Muscle of leg (tissue), 3 donors: ENCODE measurements at regions not wholly inside any gene's neighbourhood (a gene's known extent, or its start where the extent isn't known, plus 50 kb on each side); places are given as distances from the start of the nearest gene placed in this dataset.
"Not testable (repeated sequence)": the region's sequence is repeated elsewhere in the genome, so short reads cannot be mapped to it uniquely, and the experiment has no call there.

ENCODE experiments used
- DNase-seq: peaks from one replicate; pipeline ENCODE4 v3.0.0; 2013
- H3K27ac ChIP-seq: one replicate; pipeline ENCODE4 v1.5.1; 2013; ENCODE audit warnings: mild to moderate bottlenecking, low read length, control low read depth
- H3K27me3 ChIP-seq: one replicate; pipeline ENCODE4 v1.6.1; 2013; ENCODE audit warnings: low read length; ENCODE audit not compliant: control insufficient read depth, insufficient read depth
- H3K36me3 ChIP-seq: one replicate; pipeline ENCODE4 v1.6.1; 2013; ENCODE audit warnings: low read length; ENCODE audit not compliant: control insufficient read depth, insufficient read depth
- H3K4me1 ChIP-seq: one replicate; pipeline ENCODE4 v1.6.1; 2013; ENCODE audit warnings: low read length; ENCODE audit not compliant: control insufficient read depth, insufficient read depth
- H3K4me3 ChIP-seq: one replicate; pipeline ENCODE4 v1.5.1; 2013; ENCODE audit warnings: low read length, control low read depth
- H3K9me3 ChIP-seq: replicated peaks from 2 replicates; pipeline ENCODE4 v1.6.1; 2013; ENCODE audit warnings: low read depth, low read length; ENCODE audit not compliant: control insufficient read depth
- WGBS: methylation state at CpG from one replicate; pipeline ENCODE4 v1.1.5; 2013; ENCODE audit warnings: missing lambda C conversion rate; ENCODE audit not compliant: insufficient coverage; 5-methylcytosine and 5-hydroxymethylcytosine counted together

DNA sequence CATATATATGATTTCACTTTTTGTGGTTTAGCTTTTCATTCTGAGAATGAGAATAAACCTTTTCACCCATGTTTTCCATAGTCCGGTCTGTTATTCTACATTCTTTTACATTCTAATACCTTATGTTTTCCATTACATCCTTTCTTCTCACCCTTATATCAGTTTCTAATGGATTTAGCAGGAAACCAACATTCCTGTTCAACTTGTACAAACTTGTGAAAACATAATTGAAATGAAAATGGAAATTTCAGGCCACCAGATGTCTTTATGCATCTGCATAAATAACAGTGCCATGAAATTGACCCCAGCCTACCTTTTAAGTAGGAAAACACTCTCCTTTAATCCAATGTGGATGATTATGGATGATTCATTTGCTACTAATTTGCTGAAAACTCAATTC, 494.8 kb upstream of the ZFP42 start:
- no peak overlapping the region for H3K27ac ChIP-seq
- peak; percentile 81 for DNase-seq
- no peaks in the 10 kb centered on the region for H3K36me3 ChIP-seq
- H3K9me3 ChIP-seq: no peaks in the 10 kb centered on the region
- no peak overlapping the region for H3K4me3 ChIP-seq
- H3K27me3 ChIP-seq: no peaks in the 10 kb centered on the region
- H3K4me1 ChIP-seq: no peaks in the 10 kb centered on the region
- no CpG with 5 or more reads among the region's 1 CpG for WGBS

DNA sequence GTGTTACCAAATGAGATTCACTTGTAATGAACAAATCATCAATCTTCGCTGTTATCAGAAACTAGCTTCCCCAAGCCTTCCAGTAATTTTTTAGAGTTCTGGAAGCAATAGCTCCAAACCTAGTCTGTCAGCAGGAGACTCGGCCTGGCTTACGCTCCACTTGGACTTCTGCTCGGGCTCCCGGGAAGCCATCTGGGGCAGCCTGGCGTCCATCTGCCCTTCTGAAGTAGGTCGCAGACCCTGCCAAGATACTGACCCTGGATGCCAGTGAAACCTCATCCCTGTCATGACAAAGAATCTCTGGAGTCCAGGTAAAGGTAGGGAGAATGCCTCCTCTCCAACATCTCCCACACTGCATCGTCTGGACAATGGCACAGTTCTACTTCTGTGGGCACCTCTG, 493.8 kb upstream of the ZFP42 start:
- H3K27ac ChIP-seq: no peak overlapping the region
- H3K4me3 ChIP-seq: no peak overlapping the region
- WGBS: 47% methylated on average over 7 of the region's 8 CpGs
- H3K36me3 ChIP-seq: no peaks in the 10 kb centered on the region
- no peaks in the 10 kb centered on the region for H3K4me1 ChIP-seq
- H3K27me3 ChIP-seq: no peaks in the 10 kb centered on the region
- no peak for DNase-seq
- H3K9me3 ChIP-seq: no peaks in the 10 kb centered on the region

DNA sequence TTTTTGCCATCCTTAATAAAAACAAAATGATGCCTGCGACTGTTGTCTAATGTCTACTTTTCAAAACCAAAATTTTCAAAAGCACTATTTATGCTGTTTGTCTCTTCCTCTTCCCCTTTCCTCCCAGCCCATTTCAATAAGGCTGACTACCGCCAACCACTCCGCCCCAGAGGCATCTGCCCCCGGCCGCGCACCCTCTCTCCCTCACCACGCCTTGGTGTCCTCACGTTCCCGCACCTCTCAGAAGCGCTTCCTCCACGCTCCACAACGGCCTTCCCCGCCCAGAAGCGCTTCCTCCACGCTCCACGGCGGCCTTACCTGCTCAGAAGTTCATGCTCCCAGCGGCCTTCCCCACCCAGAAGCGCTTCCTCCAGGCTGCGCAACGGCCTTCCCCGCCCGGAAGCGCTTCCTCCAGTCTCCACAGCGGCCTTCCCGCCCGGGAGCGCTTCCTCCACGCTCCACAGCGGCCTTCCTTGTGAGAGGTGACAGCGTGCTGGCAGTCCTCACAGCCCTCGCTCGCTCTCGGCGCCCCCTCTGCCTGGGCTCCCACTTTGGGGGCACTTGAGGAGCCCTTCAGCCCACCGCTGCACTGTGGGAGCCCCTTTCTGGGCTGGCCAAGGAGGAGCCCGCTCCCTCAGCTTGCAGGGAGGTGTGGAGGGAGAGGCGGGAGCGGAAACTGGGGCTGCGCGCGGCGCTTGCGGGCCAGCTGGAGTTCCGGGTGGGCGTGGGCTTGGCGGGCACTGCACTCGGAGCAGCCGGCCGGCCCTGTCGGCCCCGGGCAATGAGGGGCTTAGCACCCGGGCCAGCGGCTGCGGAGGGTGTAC, 490.4 kb upstream of the ZFP42 start:
- 89% methylated on average over 46 of the region's 55 CpGs for WGBS
- no peaks in the 10 kb centered on the region for H3K27me3 ChIP-seq
- no peak overlapping the region for H3K4me3 ChIP-seq
- no peak for DNase-seq
- no peaks in the 10 kb centered on the region for H3K36me3 ChIP-seq
- no peaks in the 10 kb centered on the region for H3K4me1 ChIP-seq
- H3K9me3 ChIP-seq: no peaks in the 10 kb centered on the region
- H3K27ac ChIP-seq: no peak overlapping the region

DNA sequence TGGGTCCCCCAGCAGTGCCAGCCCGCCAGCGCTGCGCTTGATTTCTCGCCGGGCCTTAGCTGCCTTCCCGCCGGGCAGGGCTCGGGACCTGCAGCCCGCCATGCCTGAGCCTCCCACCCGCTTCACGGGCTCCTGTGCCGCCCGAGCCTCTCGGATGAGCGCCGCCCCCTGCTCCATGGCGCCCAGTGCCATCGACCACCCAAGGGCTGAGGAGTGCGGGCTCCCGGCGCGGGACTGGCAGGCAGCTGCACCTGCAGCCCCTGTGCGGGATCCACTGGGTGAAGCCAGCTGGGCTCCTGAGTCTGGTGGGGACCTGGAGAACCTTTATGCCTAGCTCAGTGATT, 489.8 kb upstream of the ZFP42 start:
- not testable (repeated sequence) for DNase-seq

DNA sequence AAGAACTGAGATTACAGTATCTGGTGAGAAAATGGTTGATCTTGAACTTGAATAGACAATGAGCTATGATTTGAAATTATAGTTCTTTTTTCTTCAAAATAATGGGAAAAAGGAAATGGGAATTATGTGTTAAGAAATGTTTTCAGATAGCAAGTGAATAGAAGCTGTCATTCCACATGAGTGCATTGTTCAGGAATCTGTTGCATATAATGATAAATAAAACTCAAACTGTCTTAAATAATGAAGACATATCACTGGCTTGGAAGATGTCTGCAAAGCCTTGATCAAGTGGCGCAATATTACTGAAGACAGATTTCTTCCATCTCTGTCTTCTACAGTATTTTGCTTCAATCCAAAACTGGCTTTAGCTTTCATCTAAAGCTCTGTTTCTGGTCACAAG, 479.3 kb upstream of the ZFP42 start:
- Histone ChIP-seq H3K27ac (no peak overlapping the region), H3K36me3 (no peaks in the 10 kb centered on the region), H3K27me3 (no peaks in the 10 kb centered on the region), H3K9me3 (no peaks in the 10 kb centered on the region), H3K4me3 (no peak overlapping the region), H3K4me1 (no peaks in the 10 kb centered on the region)
- DNase-seq: no peak
- 100% methylated on average over 1 of the region's 1 CpG for WGBS

More for the DNA sequence above, 489.8 kb upstream of the ZFP42 start:
- not testable (repeated sequence) for H3K4me3 ChIP-seq, H3K36me3 ChIP-seq, H3K27me3 ChIP-seq, H3K27ac ChIP-seq, H3K9me3 ChIP-seq, H3K4me1 ChIP-seq
- 95% methylated on average over 18 of the region's 23 CpGs for WGBS

DNA sequence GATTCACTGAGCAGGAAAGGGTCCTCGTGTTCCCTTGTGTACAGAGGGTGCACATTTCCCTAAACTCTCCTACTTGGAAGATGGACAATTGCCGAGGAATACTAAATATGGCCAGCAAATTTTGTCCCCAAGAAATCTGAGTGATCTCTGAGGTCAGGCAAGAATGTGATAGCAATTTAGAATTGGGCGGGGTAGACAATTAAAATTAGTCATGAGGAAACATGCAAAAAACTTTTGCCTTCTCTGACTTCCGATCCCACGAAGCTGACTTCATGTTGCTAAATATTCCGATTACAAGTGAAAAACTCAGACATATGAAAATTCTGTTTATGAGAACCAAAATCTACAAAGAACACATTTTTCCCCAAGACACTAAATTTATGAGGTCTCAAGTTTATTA, 453.9 kb upstream of the ZFP42 start:
- H3K36me3 ChIP-seq: no peaks in the 10 kb centered on the region
- H3K27me3 ChIP-seq: no peaks in the 10 kb centered on the region
- no peak for DNase-seq
- no peak overlapping the region for H3K4me3 ChIP-seq
- H3K9me3 ChIP-seq: no peaks in the 10 kb centered on the region
- WGBS: 83% methylated on average over 2 of the region's 6 CpGs
- no peak overlapping the region for H3K27ac ChIP-seq
- H3K4me1 ChIP-seq: no peaks in the 10 kb centered on the region

DNA sequence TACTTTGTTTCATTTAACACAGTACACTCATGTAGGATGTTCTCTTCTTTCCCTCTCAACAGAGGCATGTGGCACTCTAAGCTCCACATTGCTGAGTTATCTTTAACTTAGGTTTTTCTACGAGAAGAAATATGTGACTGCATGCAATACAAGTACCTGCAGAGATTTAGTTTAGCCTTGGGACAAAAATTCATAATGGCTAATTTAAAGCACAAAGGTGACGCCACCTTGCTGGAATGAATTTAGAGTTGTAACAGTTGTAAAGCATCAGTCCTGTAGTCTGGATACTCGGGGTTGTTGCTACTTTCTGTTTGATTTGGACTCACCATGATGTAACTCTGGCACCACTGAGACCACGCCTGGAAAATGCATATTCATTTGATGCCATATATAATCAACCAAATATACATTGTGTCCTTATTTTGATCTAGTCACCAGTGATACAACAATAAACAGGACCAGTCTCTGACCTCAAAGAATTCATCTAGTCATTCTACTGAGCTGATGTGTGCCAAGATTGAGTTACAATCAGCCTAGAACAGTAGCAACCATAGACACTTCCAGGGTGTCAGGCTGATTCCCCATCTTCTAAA, 451.0 kb upstream of the ZFP42 start:
- WGBS: 69% methylated on average over 2 of the region's 4 CpGs
- H3K27ac ChIP-seq: no peak overlapping the region
- H3K36me3 ChIP-seq: no peaks in the 10 kb centered on the region
- H3K4me3 ChIP-seq: no peak overlapping the region
- H3K27me3 ChIP-seq: no peaks in the 10 kb centered on the region
- no peaks in the 10 kb centered on the region for H3K9me3 ChIP-seq
- H3K4me1 ChIP-seq: no peaks in the 10 kb centered on the region
- DNase-seq: no peak

DNA sequence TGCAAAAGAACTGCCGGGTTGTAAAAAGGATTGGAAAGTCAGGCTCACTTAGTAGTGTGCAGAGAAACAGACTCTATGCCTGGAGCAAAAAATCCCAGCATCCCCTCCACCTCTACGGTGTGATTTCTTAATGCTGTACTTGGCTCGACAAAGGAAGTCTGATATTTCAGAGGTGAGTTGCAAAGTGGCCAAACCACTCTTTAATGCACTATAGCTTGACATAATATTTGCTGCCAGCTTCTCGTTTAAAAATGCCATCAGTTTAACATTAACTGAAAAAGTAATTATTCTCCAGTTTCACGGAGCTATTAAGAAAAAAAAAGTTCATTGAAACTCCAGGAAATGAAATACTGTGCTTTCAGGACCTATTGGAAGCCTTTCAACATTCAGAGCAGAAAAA, 448.3 kb upstream of the ZFP42 start:
- 30% methylated on average over 2 of the region's 5 CpGs for WGBS
- Histone ChIP-seq H3K27me3 (no peaks in the 10 kb centered on the region), H3K9me3 (no peaks in the 10 kb centered on the region), H3K4me3 (no peak overlapping the region), H3K4me1 (no peaks in the 10 kb centered on the region), H3K36me3 (no peaks in the 10 kb centered on the region), H3K27ac (no peak overlapping the region)
- peak; percentile 86 for DNase-seq

DNA sequence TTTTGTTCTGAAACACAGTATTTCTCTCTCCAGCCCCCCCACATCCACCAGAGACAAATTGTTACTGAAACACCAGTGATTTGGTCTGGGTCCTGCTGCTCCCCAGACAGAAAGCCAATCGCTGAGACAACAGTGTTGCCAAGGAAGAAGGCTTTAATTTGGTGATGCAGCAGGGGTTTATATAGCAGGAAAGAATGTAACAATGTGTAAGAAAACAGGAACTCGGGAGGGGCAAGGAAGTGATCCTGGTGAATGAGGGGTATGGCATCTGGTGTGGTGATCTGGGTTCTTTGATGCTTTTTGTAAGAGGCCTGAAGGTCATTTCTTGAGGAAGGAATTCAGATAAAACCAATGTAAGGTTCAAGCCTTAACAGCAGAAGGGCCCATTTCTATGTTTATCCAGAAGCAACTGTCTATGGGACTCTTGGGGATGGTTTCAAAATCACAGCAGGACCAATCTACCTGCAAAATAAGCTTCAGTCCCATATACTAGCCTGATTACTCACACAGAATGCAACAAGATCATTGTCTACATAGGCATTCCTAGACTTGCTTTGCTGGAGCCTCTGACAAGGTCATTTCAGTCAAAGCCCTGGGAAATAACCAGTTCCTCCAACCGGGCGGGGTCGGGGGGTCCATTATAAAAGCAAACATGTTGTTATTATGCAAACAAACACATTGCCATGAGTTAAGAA, 445.2 kb upstream of the ZFP42 start:
- no peaks in the 10 kb centered on the region for H3K36me3 ChIP-seq
- WGBS: 78% methylated on average over 2 of the region's 5 CpGs

DNA sequence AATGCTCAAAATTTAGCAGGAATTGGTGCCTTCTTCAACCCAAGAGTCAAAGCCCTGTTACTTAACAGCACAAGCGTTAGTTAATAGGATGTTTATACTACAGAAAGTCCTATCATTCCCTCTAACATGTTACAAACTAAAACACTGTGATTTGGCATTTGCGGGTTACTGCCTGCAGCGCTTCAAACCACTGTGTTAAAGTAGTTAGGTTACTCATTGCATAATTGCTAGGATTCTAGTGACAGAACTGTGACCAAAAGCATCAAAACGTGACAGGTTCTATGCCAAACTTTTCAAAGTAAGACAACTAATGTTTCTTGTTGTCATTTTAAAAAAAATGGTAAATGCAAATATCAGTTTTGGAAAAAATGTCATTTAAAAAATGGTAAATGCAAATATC, 442.8 kb upstream of the ZFP42 start:
- Histone ChIP-seq H3K27me3 (no peaks in the 10 kb centered on the region), H3K9me3 (no peaks in the 10 kb centered on the region), H3K4me3 (no peak overlapping the region), H3K4me1 (no peaks in the 10 kb centered on the region), H3K27ac (no peak overlapping the region), H3K36me3 (no peaks in the 10 kb centered on the region)
- WGBS: 90% methylated on average over 2 of the region's 4 CpGs
- DNase-seq: no peak

More for the DNA sequence above, 445.2 kb upstream of the ZFP42 start:
- H3K27me3 ChIP-seq: no peaks in the 10 kb centered on the region
- no peak overlapping the region for H3K27ac ChIP-seq
- no peaks in the 10 kb centered on the region for H3K9me3 ChIP-seq
- no peak overlapping the region for H3K4me3 ChIP-seq
- no peaks in the 10 kb centered on the region for H3K4me1 ChIP-seq
- no peak for DNase-seq
